Esophagus squamous epithelium (tissue), 5 donors: ENCODE measurements at regions not wholly inside any gene's neighbourhood (a gene's known extent, or its start where the extent isn't known, plus 50 kb on each side); places are given as distances from the start of the nearest gene placed in this dataset.

Source experiments
- DNase-seq: peaks from one replicate; lab custom pipeline; 2025; lab: John Stamatoyannopoulos, UW
- H3K27ac ChIP-seq, 4 donors: fragments of 200-600 bp; sonication (generic); one replicate each; pipeline ENCODE4 v1.5.1; 2016 to 2019; ENCODE audit warnings: mild to moderate bottlenecking in 1 of 4
- H3K27me3 ChIP-seq, 4 donors: fragments of 200-600 bp; sonication (generic); 1 replicate in 3 of 4; 2 replicates in 1 of 4; pipeline versions ENCODE4 v1.5.1 to v1.6.0; 2017 to 2021; ENCODE audit warnings: antibody characterized with exemption in 1 of 4
- H3K36me3 ChIP-seq, 3 donors: fragments of 200-600 bp; sonication (generic); one replicate each; pipeline ENCODE4 v1.5.1; 2016 to 2019
- H3K4me1 ChIP-seq, 3 donors: fragments of 200-600 bp; sonication (generic); one replicate each; pipeline ENCODE4 v1.5.1; 2017 to 2019
- H3K4me3 ChIP-seq, 4 donors: fragments of 200-600 bp; sonication (generic); 1 replicate in 3 of 4; 2 replicates in 1 of 4; pipeline ENCODE4 v1.5.1; 2016 to 2019; ENCODE audit warnings: mild to moderate bottlenecking in 2 of 4, moderate library complexity in 1 of 4
- H3K9me3 ChIP-seq, 3 donors: fragments of 200-600 bp; sonication (generic); one replicate each; pipeline ENCODE4 v1.5.1; 2016 to 2019
- CTCF ChIP-seq, 6 experiments: fragments of 450-650 bp in 4 of 6; fragments of 200-600 bp in 2 of 6; sonication (generic) in 2 of 6; IDR thresholded peaks; one replicate each; pipeline ENCODE4 v1.5.1; 2016 to 2019; ENCODE audit warnings: antibody characterized with exemption in 6 of 6, mild to moderate bottlenecking in 4 of 6, moderate library complexity in 4 of 6
- POLR2A ChIP-seq, 4 donors: fragments of 450-650 bp; IDR thresholded peaks; one replicate each; pipeline ENCODE4 v1.6.1; 2017; ENCODE audit warnings: antibody characterized with exemption in 4 of 4, mild to moderate bottlenecking in 4 of 4, moderate library complexity in 3 of 4
- WGBS, 2 donors: methylation state at CpG; one replicate each; pipeline ENCODE4 v1.1.5; 2018; 5-methylcytosine and 5-hydroxymethylcytosine counted together
- intact Hi-C: fragments of 100-400 bp; cut with DNase I; formaldehyde crosslinking; loops from one replicate; pipeline ENCODE4 v1.15.0; 2022
- donor health status: DM: yes; HTN: yes; CAD: no.

GRCh38 chr20:24402188-24402587, 67.2 kb upstream of the SYNDIG1 start:
- H3K4me1 ChIP-seq = no peaks in the 10 kb centered on the region
- H3K9me3 ChIP-seq = no peaks in the 10 kb centered on the region
- no peak overlapping the region for H3K27ac ChIP-seq
- intact Hi-C loops = no loop called here
- H3K36me3 ChIP-seq = no peaks in the 10 kb centered on the region
- H3K27me3 ChIP-seq = no peaks in the 10 kb centered on the region
- DNase-seq = no peak
- H3K4me3 ChIP-seq = no peak overlapping the region
- TF ChIP-seq CTCF (IDR thresholded peaks at IDR 0.05) (no peak), POLR2A (IDR thresholded peaks at IDR 0.05) (no peak)
- 40 to 53% methylated on average over 2 of the region's 2 CpGs for WGBS, 2 donors

- Histone ChIP-seq H3K4me1 (no peaks in the 10 kb centered on the region), H3K4me3 (no peak overlapping the region), H3K27ac (no peak overlapping the region), H3K9me3 (no peaks in the 10 kb centered on the region), H3K36me3 (no peaks in the 10 kb centered on the region), H3K27me3 (peaks cover 0 to 6% (median 0%) of the 10 kb centered on the region in 4 donors)
- 59% methylated on average over 5 of the region's 7 CpGs; no CpG with 5 or more reads in 1 of the 2 donors for WGBS, 2 donors
- no peak for DNase-seq
- intact Hi-C loops = no loop called here
- TF ChIP-seq POLR2A (IDR thresholded peaks at IDR 0.05) (no peak), CTCF (IDR thresholded peaks at IDR 0.05) (no peak)
Measured at GRCh38 chr20:24395151-24395550, 74.3 kb upstream of the SYNDIG1 start.

- WGBS, 2 donors = 67 to 71% methylated on average over 6 to 9 of the region's 9 CpGs
- no peak overlapping the region for H3K4me3 ChIP-seq
- DNase-seq = no peak
Measured at GRCh38 chr20:24393903-24394302, 75.5 kb upstream of the SYNDIG1 start.

GRCh38 chr20:24392612-24393011, 76.8 kb upstream of the SYNDIG1 start:
- no peak for TF ChIP-seq CTCF (IDR thresholded peaks at IDR 0.05)
- TF ChIP-seq POLR2A (IDR thresholded peaks at IDR 0.05) = no peak
- Histone ChIP-seq H3K4me1 (no peaks in the 10 kb centered on the region), H3K9me3 (no peaks in the 10 kb centered on the region), H3K27ac (no peak overlapping the region), H3K36me3 (no peaks in the 10 kb centered on the region), H3K27me3 (peaks cover 0 to 6% (median 0%) of the 10 kb centered on the region in 4 donors), H3K4me3 (no peak overlapping the region)
- DNase-seq = no peak
- intact Hi-C loops = no loop called here
- WGBS, 2 donors = 83 to 85% methylated on average over 4 of the region's 4 CpGs

More at GRCh38 chr20:24393903-24394302, 75.5 kb upstream of the SYNDIG1 start:
- no peaks in the 10 kb centered on the region for H3K9me3 ChIP-seq
- H3K36me3 ChIP-seq = no peaks in the 10 kb centered on the region
- peaks cover 0 to 6% (median 0%) of the 10 kb centered on the region in 4 donors for H3K27me3 ChIP-seq
- intact Hi-C loops = no loop called here
- no peaks in the 10 kb centered on the region for H3K4me1 ChIP-seq
- TF ChIP-seq CTCF (IDR thresholded peaks at IDR 0.05) (no peak), POLR2A (IDR thresholded peaks at IDR 0.05) (no peak)
- H3K27ac ChIP-seq = no peak overlapping the region

- intact Hi-C loops = no loop called here
- 52 to 58% methylated on average over 3 of the region's 3 CpGs for WGBS, 2 donors
- TF ChIP-seq CTCF (IDR thresholded peaks at IDR 0.05) = no peak
- no peak for TF ChIP-seq POLR2A (IDR thresholded peaks at IDR 0.05)
- H3K9me3 ChIP-seq = no peaks in the 10 kb centered on the region
- H3K27me3 ChIP-seq = peaks cover 0 to 6% (median 0%) of the 10 kb centered on the region in 4 donors
- no peak overlapping the region for H3K4me3 ChIP-seq
- H3K27ac ChIP-seq = no peak overlapping the region
- no peak for DNase-seq
- H3K36me3 ChIP-seq = no peaks in the 10 kb centered on the region
- no peaks in the 10 kb centered on the region for H3K4me1 ChIP-seq
Measured at GRCh38 chr20:24389686-24390085, 79.7 kb upstream of the SYNDIG1 start.
